IPS-NIHi11 (cell line): ENCODE measurements at regions not wholly inside any gene's neighbourhood (a gene's known extent, or its start where the extent isn't known, plus 50 kb on each side); places are given as distances from the start of the nearest gene placed in this dataset.

Experiments used
- DNase-seq: peaks from one replicate; pipeline ENCODE4 v3.0.0; 2012; ENCODE audit warnings: mixed read lengths, low spot score

GRCh38 chr5:98563885-98564653 is 209.4 kb upstream of the RGMB start:
- DNase-seq, result no peak

- no peak for DNase-seq
Measured at GRCh38 chr5:98564836-98565235, 208.6 kb upstream of the RGMB start.

- no peak for DNase-seq
Measured at GRCh38 chr5:98568336-98568735, 205.1 kb upstream of the RGMB start.

GRCh38 chr5:98569288-98569687 is 204.2 kb upstream of the RGMB start:
- DNase-seq, result no peak

GRCh38 chr5:98570010-98570409 is 203.5 kb upstream of the RGMB start:
- DNase-seq, result no peak

GRCh38 chr5:98570661-98571191 is 202.7 kb upstream of the RGMB start:
- no peak for DNase-seq

- no peak for DNase-seq
Measured at GRCh38 chr5:98573834-98574320, 199.6 kb upstream of the RGMB start.

GRCh38 chr5:98576275-98576674 is 197.2 kb upstream of the RGMB start:
- no peak for DNase-seq

GRCh38 chr5:98578438-98578837 is 195.0 kb upstream of the RGMB start:
- no peak for DNase-seq

- DNase-seq, result no peak
Measured at GRCh38 chr5:98581112-98581997, 192.1 kb upstream of the RGMB start.

GRCh38 chr5:98583586-98583985 is 189.9 kb upstream of the RGMB start:
- DNase-seq, result no peak

GRCh38 chr5:98585661-98586310 is 187.7 kb upstream of the RGMB start:
- no peak for DNase-seq

GRCh38 chr5:98586581-98586980 is 186.9 kb upstream of the RGMB start:
- no peak for DNase-seq

GRCh38 chr5:98587166-98587565 is 186.3 kb upstream of the RGMB start:
- no peak for DNase-seq

- no peak for DNase-seq
Measured at GRCh38 chr5:98588215-98588614, 185.2 kb upstream of the RGMB start.

GRCh38 chr5:98593418-98593817 is 180.0 kb upstream of the RGMB start:
- DNase-seq, result no peak

- no peak for DNase-seq
Measured at GRCh38 chr5:98594098-98594497, 179.4 kb upstream of the RGMB start.

- DNase-seq, result no peak
Measured at GRCh38 chr5:98599016-98599415, 174.4 kb upstream of the RGMB start.

- DNase-seq, result no peak
Measured at GRCh38 chr5:98602534-98603112, 170.8 kb upstream of the RGMB start.

- no peak for DNase-seq
Measured at GRCh38 chr5:98603456-98603855, 170.0 kb upstream of the RGMB start.

- DNase-seq, result no peak
Measured at GRCh38 chr5:98604301-98604700, 169.2 kb upstream of the RGMB start.
